ENCODE measurements at regions not wholly inside any gene's neighbourhood (a gene's known extent, or its start where the extent isn't known, plus 50 kb on each side); places are given as distances from the start of the nearest gene placed in this dataset.

DNA sequence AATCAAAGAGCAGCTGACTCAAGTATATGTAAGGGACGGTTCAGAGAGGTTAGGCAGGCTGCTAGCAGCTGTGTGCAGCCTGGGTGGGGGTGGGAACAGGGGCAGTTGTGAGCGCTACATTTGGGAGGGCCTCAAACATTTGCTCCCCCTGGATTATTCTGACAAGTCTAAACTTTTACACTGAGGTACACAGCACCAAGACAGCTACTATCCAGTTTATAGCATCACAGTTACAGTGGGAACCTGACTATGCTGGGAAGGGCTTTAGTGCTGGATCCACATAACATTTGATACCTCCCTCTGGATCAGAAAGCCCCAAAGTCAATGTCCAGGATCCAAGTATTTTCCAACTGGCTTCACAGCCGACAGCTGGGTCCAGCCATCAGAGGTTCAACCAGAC is 55.8 kb upstream of the GIMD1 start:
- DNase-seq (ENCODE audit: low read depth, low spot score) (no peak), FAIRE-seq (no peak)
- Histone ChIP-seq H3K79me2 (ENCODE audit: control insufficient read depth, insufficient read depth, low read length) (no peaks in the 10 kb centered on the region), H3K36me3 (ENCODE audit: control insufficient read depth in 2 of 2, extremely low read depth in 1 of 2, insufficient read depth in 2 of 2, low read length in 2 of 2) (no peaks in the 10 kb centered on the region), H3K9me1 (replicated peaks; ENCODE audit: control insufficient read depth, extremely low read depth, insufficient read depth, low read length) (no peaks in the 10 kb centered on the region), H3K27ac (ENCODE audit: insufficient read depth, low read depth, low read length) (no peak overlapping the region), H3K9me3 (replicated peaks; ENCODE audit: control insufficient read depth, insufficient read depth, low read length) (no peaks in the 10 kb centered on the region), H3K27me3 (ENCODE audit: control insufficient read depth in 2 of 2, insufficient read depth in 2 of 2, low read length in 2 of 2) (no peaks in the 10 kb centered on the region), H3K4me3 (replicated peaks in 1 of 3; ENCODE audit: insufficient read depth in 1 of 3, low read depth in 1 of 3, low read length in 3 of 3) (no peak overlapping the region), H3K4me2 (ENCODE audit: insufficient read depth, low read length) (no peak overlapping the region), H3K9ac (replicated peaks; ENCODE audit: extremely low read depth, insufficient read depth, low read length) (no peak overlapping the region), H4K20me1 (replicated peaks; ENCODE audit: control insufficient read depth, extremely low read depth, insufficient read depth, low read length) (no peaks in the 10 kb centered on the region), H3K4me1 (ENCODE audit: control insufficient read depth, extremely low read depth, insufficient read depth, low read length) (no peaks in the 10 kb centered on the region), H2AFZ (ENCODE audit: low read depth, low read length) (no peak overlapping the region)
- no TSS peak for BruUV-seq (replicated peaks)
- dilution Hi-C loops (cut with MboI; ENCODE audit: extremely low pct_ligation_motif_present, low sequenced_read_pairs) (no loop called here), intact Hi-C loops (cut with micrococcal nuclease) (no loop called here)
- TF ChIP-seq GATA2 (IDR thresholded peaks at IDR 0.05; ENCODE audit: insufficient read depth, insufficient read length, low read depth, low read length) (no peak), JUN (IDR thresholded peaks at IDR 0.05; ENCODE audit: borderline replicate concordance, insufficient read depth, insufficient read length, low read depth) (no peak), FOS (IDR thresholded peaks at IDR 0.05; ENCODE audit: borderline replicate concordance, insufficient read depth, low read length) (no peak), MYC (IDR thresholded peaks at IDR 0.05; ENCODE audit: low read depth, low read length) (no peak), EZH2 (IDR thresholded peaks at IDR 0.05; ENCODE audit: borderline replicate concordance, low read depth, low read length, severe bottlenecking) (no peak), POLR2AphosphoS5 (IDR thresholded peaks at IDR 0.05; ENCODE audit: insufficient read depth, low read depth, low read length) (no peak), POLR2A (IDR thresholded peaks at IDR 0.05; ENCODE audit: low read depth, low read length) (no peak)
- TF ChIP-seq, protein P1, sequence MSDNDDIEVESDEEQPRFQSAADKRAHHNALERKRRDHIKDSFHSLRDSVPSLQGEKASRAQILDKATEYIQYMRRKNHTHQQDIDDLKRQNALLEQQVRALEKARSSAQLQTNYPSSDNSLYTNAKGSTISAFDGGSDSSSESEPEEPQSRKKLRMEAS (IDR thresholded peaks at IDR 0.05; ENCODE audit: insufficient read depth, insufficient read length), result no peak
- TF ChIP-seq, protein P2, sequence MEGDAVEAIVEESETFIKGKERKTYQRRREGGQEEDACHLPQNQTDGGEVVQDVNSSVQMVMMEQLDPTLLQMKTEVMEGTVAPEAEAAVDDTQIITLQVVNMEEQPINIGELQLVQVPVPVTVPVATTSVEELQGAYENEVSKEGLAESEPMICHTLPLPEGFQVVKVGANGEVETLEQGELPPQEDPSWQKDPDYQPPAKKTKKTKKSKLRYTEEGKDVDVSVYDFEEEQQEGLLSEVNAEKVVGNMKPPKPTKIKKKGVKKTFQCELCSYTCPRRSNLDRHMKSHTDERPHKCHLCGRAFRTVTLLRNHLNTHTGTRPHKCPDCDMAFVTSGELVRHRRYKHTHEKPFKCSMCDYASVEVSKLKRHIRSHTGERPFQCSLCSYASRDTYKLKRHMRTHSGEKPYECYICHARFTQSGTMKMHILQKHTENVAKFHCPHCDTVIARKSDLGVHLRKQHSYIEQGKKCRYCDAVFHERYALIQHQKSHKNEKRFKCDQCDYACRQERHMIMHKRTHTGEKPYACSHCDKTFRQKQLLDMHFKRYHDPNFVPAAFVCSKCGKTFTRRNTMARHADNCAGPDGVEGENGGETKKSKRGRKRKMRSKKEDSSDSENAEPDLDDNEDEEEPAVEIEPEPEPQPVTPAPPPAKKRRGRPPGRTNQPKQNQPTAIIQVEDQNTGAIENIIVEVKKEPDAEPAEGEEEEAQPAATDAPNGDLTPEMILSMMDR (IDR thresholded peaks at IDR 0.05; ENCODE audit: extremely low read depth in 1 of 2, insufficient read depth in 1 of 2, low read depth in 1 of 2, low read length in 2 of 2), result no peak
- ChIA-PET CTCF (no interaction called here), POLR2A (no interaction called here)

Measured in endothelial cell of umbilical vein (primary cell).